ENCODE measurements at regions not wholly inside any gene's neighbourhood (a gene's known extent, or its start where the extent isn't known, plus 50 kb on each side); places are given as distances from the start of the nearest gene placed in this dataset.

DNA sequence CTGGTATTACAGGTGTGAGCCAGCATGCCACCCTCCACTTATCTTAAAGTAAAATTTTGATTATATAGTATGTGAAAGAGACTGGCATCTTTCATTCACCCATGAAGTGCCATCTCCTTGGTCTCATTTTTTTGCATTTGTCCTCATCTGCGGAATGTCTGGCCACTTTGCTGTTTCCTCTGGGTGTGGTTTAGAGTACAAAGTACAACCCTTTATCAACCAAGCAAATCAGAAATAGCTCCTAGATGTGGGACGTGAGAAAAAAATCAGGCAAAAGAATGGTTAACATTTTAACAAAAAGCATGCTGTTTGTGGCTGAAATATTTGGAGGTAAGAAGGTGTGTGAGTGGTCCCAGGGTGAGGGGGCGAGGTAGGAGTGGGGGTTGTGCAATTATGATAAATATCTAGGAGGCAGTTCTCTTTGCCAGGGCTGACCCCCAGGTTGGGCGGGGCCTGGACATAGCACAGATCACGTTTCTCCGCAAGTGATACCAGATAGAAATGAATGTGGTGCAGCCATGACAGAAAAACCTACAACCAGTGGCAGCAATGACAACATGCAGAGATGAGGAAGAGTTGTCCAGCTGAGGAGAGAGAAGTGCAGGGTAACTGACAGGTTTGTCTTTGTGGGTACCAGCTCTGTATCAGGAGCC lies 115.8 kb upstream of the SERTAD2 start:
- ATAC-seq (no peak), DNase-seq (no peak)

GRCh38 chr2:64770137-64770780 lies 116.5 kb upstream of the SERTAD2 start:
- DNase-seq, result no peak
- ATAC-seq, result no peak

DNA sequence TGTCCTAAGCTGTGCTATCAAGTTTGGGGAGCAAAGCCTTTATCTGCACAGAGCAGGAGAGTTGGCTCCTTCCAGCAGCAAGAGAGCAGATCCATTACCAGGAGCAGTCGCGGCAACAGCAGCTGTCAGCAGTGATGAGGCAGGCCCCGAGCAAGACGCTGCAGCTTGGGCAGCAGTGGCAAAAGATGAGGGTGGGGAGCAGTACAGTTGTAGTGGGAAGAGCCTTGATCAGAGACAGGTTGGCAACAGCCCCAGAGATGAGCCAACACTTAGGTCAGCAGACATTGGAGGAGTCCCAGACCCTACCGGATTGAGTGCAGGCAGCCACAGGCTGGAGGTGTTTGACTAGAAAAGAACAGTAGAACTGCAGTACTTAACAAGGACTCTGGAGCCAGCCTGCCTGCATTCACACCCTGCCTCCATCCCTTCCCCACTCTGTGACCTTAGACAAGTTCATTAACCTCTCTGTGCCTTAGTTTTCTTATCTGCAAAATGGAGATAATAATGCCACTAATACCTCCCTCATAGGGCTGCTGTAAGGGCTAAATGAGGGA lies 117.1 kb upstream of the SERTAD2 start:
- ATAC-seq (no peak), DNase-seq (no peak)

DNA sequence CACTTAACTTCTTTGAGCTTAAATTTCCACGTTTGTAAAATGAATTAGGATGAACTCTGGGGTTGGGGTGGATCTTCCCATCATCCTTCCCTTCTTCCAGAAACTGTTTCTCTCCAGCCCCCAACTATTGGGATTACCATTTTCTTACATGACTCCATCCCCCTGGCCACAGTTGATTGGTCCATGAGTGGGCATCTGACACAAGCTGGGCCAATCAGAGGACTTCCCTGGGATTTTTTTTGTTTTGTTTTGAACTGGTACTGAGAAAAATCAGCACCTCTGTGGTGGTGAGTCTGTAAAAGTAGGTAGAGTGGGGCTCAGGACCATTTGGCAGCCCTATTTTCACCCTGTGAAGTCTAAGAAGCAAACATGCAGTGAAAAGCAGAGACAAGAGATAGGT lies 118.0 kb upstream of the SERTAD2 start:
- ATAC-seq, result no peak
- DNase-seq, result no peak

- DNase-seq, result no peak
- no peak for ATAC-seq
Measured at GRCh38 chr2:64773461-64774118, 119.9 kb upstream of the SERTAD2 start.

DNA sequence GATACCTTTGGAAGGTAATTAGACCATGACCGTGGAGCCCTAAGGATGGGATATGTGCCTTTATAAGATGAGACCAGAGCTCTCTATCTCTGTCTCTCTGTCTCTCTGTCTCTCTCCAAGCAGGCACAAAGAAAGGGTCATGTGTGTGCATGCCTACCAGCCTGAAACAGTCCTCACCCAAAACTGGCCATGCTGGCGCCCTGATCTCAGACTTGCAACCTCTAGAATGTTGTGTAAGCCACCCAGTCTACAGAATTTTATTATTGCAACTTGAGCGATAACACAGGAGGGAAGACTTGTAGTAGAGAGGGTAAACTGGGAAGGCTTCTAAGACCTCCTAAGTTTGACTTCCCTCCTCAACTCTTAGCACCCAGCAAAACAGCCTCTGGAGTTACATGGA lies 124.1 kb upstream of the SERTAD2 start:
- DNase-seq (no peak), ATAC-seq (no peak)

- DNase-seq (no peak), ATAC-seq (no peak)
Measured at GRCh38 chr2:64779117-64779690, 125.5 kb upstream of the SERTAD2 start.

- ATAC-seq (no peak), DNase-seq (no peak)
Measured at GRCh38 chr2:64780041-64780440, 126.3 kb upstream of the SERTAD2 start.

DNA sequence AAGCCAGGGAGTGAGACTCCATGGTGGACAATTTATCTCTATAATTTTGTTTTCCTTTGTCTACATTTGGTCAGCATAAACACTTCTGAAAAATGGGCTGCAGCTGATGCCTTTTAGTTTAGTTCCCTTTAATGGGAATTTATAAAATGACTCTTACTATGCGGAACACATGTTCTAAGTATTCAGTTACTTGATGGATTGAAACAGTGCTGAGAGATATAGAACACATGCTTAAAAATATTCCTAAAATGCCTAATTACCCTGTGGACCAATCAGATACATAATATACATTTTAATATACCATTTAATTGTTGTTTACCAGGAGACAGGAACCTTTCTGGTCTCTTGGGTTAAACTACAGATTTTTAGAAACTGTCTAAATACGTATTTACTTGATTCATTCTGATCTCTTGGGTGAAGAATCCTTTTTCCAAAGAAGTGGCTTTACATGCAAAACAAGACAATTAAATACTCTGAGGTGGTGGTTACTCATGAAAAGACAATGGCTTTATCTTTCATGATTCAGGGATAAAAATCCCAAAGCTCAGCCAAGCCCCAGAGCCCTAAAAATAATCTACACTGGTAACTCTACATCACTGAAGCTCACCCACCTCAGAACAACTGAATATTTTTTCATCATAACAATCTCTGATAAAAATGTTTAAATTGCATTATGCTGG lies 128.1 kb upstream of the SERTAD2 start:
- DNase-seq (no peak), ATAC-seq (no peak)

GRCh38 chr2:64784168-64785061 lies 130.7 kb upstream of the SERTAD2 start:
- DNase-seq, result no peak
- ATAC-seq, result no peak

- no peak for ATAC-seq
Measured at GRCh38 chr2:64785245-64785644, 131.5 kb upstream of the SERTAD2 start.

DNA sequence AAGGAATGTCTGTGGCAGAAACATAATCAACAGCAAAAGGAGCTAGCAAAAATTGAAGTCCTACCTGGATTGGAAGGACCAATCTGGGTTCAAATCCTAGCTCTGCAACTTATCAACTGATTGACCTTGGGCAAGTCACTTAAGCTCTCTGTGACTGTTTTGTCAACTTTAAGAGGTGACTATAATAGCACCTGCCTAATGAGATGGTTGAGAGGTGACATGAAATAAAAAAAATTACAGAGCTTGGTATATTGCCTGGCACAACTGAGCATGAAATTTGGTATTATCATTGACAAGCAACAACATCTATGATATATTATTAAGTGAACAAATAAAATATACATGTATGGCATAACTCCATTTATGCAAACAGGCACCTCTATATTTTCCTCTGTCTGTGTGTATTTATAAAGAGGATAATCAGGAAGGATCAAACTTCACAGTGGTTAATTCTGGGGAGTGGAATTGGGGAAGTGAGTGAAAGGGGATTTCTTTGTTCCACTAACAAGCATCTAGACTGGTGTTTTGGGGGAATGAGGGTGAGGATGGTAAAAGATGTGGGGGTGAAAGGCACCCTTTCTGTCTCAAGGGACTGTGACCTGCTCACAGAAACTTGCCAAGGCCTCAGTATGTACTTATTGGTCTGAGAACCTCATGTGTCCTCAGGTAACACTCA lies 132.8 kb upstream of the SERTAD2 start:
- no peak for DNase-seq
- ATAC-seq, result no peak

More at GRCh38 chr2:64785245-64785644, 131.5 kb upstream of the SERTAD2 start:
- DNase-seq, result no peak

DNA sequence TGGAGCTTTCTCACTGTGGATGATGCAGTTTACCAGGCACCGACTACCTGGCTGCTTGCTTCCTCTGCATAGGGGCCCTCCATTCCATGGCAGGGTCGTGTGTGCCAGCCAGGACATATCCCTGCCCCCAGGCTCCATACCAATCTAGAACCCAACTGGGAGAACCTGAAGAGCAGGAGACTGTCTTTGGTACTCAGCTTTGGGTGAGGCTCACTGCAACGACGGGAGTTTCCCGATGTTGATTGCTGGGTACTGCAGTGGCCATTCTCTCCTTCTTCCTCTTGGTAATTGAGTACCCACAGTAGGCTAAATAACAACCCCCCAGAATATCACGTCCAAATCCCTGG lies 133.3 kb upstream of the SERTAD2 start:
- no peak for ATAC-seq

DNA sequence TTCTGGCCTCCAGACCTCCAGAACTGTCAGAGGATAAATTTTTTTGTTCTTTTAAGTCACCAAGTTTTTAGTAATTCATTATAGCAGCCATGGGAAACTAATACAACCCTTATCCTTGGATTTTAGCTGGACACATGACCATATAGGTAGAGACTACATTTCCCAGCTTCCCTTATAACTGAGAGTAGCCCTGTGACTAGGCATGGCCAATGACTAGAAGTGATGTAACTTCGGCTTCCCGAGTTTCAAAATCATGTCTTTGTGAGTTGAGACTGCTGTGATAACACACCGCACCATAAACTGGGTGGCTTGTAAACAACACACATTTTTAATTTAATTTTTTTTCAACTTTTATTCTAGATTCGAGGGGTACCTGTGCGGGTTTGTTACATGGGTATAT lies 134.0 kb upstream of the SERTAD2 start:
- no peak for ATAC-seq
- no peak for DNase-seq

More for the DNA sequence above, 133.3 kb upstream of the SERTAD2 start:
- DNase-seq, result no peak

DNA sequence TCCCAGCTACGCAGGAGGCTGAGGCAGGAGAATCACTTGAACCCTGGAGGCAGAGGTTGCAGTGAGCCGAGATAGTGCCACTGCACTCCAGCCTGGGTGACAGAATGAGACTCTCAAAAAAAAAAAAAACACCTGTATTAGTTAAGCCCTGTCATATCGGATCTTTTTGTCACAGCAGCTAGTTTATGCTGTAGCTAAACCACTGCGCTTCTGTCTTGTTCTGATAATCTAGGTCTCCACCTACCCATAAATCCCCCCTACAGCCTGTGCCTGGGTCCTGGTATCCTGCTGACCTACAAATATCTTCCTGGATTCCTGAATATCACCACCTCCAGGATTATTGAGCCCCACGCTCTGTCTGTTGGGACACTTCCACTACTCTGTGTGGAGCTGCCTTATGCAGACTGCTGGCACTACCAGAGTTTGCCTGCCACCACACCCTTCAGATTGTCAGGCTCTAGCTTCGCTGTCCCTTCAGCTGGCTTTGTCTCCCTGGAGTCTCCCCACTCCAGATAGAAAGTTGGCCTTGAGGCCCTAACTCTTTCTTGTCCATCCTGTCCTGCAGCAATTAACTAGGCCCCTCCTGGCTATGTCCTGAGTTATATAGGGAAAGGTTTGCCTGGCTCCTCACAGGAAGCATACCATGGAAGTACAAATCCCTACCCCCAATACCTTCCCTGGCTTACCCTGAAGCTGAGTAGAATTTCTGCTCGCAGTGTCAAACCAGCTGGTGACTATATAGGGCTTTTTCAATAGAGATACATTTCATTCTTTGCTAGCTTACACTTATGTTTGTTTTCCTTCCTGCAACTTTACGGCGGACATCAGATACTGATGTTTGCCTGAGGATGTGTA lies 136.0 kb upstream of the SERTAD2 start:
- DNase-seq, result no peak

DNA sequence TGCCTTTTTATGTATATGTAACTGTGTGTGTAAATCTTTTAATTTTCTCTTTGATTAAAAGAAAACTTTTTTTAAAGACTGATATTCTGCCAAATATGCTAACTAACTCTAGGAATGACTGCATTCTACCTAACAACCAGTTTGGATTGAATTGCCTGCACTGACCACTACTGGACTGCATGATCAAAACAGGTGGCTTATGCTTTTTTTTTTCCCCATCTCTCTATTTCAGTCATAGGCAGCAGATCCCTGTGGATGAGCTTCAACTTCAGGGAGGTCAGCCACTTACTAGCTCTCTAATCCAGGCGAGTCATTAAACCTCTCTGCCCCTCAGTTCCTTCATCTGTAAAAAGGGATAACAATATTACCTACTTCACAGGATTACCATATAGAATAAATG lies 138.6 kb upstream of the SERTAD2 start:
- DNase-seq (no peak), ATAC-seq (no peak)

More for the DNA sequence above, 136.0 kb upstream of the SERTAD2 start:
- no peak for ATAC-seq

- DNase-seq (no peak), ATAC-seq (no peak)
Measured at GRCh38 chr2:64792995-64793639, 139.4 kb upstream of the SERTAD2 start.

DNA sequence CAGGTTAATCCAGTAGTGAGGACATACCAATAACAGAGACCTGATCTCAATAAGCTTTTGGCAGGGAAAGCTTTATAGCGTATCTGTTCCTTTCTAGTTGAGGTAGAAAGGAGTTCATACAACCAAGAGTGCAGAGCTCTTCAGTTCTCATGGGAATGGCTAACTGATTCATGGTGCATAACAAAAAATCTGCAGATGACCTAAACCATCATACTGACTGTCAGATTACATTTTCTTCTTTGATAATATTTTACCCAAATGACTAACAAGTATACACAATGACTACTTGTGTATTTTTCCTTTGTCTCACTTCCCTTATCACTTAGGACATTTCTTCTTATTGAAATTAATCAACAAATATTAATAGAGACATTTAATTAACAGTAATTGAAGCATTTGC lies 140.0 kb upstream of the SERTAD2 start:
- DNase-seq, result no peak
- no peak for ATAC-seq

GRCh38 chr2:64794426-64794995 lies 140.8 kb upstream of the SERTAD2 start:
- ATAC-seq, result no peak
- DNase-seq, result no peak

Measured in stimulated activated naive CD8-positive, alpha-beta T cell treated with anti-CD3 and anti-CD28 coated beads, Interleukin-15, Interleukin-2, amounts not matched to agents 100 U/mL and 50 U/mL, for 24 hours (primary cell).